Chondrocyte (in vitro differentiated cells): ENCODE measurements at regions not wholly inside any gene's neighbourhood (a gene's known extent, or its start where the extent isn't known, plus 50 kb on each side); places are given as distances from the start of the nearest gene placed in this dataset.

ENCODE experiments used
- DNase-seq: peaks from one replicate; pipeline ENCODE4 v3.0.0; 2021; ENCODE audit warnings: mixed read lengths, low spot score
- H3K27ac Mint-ChIP-seq: one replicate; pipeline ENCODE4 v1.8.0; 2021; ENCODE audit warnings: mild to moderate bottlenecking, moderate library complexity, mixed read lengths; ENCODE audit not compliant: unreplicated experiment
- H3K27me3 Mint-ChIP-seq: 2 replicates; pipeline ENCODE4 v1.8.0; 2021; ENCODE audit warnings: low read depth, mixed read lengths
- H3K36me3 Mint-ChIP-seq: 2 replicates; pipeline ENCODE4 v1.8.0; 2021; ENCODE audit warnings: low read depth, mixed read lengths
- H3K4me1 Mint-ChIP-seq: 2 replicates; pipeline ENCODE4 v1.8.0; 2021; ENCODE audit warnings: low read depth, mild to moderate bottlenecking, mixed read lengths
- H3K4me3 Mint-ChIP-seq: one replicate; pipeline ENCODE4 v1.8.0; 2021; ENCODE audit warnings: mild to moderate bottlenecking, moderate library complexity, mixed read lengths; ENCODE audit not compliant: unreplicated experiment
- H3K9me3 Mint-ChIP-seq: 2 replicates; pipeline ENCODE4 v1.8.0; 2021; ENCODE audit warnings: low read depth, mixed read lengths
- TF ChIP-seq, protein P1 (sequence below): fragments of 200-600 bp; sonication (generic); IDR thresholded peaks from 2 replicates; pipeline ENCODE4 v1.5.0; 2021; ENCODE audit warnings: antibody characterized with exemption, mild to moderate bottlenecking, moderate library complexity

DNA sequence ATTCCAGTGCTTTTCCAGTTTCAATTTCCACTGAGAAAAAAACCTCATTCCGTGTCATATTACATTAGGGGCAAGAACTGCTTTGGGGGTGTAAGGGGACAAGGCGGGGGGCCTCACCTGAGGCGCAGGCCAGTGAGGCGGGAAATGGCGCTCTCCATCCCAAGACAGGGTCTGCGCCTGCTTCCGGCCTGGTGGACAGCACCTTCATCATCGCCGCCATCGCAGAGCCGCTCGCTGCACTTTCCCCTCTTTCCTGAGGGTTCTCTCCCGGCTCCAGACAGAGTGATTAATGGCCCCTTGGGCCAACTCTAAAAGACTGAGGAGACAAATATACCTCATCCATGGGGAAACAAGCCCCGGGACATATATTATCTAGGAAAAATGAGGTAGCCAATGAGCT, 270.0 kb upstream of the SOX4 start:
- Mint-ChIP-seq H3K4me1 (no peaks in the 10 kb centered on the region), H3K36me3 (peaks cover 4% of the 10 kb centered on the region), H3K9me3 (peaks cover 14% of the 10 kb centered on the region), H3K27ac (no peak overlapping the region), H3K27me3 (no peaks in the 10 kb centered on the region), H3K4me3 (no peak overlapping the region)
- DNase-seq = no peak
- TF ChIP-seq, protein P1, sequence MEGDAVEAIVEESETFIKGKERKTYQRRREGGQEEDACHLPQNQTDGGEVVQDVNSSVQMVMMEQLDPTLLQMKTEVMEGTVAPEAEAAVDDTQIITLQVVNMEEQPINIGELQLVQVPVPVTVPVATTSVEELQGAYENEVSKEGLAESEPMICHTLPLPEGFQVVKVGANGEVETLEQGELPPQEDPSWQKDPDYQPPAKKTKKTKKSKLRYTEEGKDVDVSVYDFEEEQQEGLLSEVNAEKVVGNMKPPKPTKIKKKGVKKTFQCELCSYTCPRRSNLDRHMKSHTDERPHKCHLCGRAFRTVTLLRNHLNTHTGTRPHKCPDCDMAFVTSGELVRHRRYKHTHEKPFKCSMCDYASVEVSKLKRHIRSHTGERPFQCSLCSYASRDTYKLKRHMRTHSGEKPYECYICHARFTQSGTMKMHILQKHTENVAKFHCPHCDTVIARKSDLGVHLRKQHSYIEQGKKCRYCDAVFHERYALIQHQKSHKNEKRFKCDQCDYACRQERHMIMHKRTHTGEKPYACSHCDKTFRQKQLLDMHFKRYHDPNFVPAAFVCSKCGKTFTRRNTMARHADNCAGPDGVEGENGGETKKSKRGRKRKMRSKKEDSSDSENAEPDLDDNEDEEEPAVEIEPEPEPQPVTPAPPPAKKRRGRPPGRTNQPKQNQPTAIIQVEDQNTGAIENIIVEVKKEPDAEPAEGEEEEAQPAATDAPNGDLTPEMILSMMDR = no peak

DNA sequence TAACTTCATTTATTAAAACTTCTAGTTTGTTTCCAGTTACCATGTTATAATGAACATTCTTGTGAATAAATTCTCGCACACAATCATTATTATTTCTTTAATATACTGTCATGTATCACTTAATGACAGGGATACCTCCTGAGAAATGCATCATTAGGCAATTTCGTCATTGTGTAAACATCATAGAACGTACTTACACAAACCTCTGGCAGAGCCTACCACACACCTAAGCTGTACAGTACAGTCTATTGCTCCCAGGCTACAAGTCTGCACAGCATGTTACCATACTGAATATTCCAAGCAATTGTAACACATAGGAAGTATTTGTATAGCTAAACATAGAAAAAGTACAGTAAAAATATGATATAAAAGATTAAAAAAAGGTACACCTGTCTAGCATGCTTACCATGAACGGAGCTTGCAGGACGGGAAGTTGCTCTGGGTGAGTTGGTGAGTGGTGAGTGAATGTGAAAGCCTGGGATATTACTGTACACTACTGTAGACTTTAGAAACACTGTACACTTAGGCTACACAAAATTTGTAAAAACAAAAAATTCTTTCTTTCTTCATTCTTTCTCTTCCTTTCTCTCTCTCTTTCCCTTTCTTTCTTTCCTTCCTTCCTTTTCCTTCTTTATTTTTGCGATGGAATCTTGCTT, 268.2 kb upstream of the SOX4 start:
- Mint-ChIP-seq H3K36me3 (no peaks in the 10 kb centered on the region), H3K4me1 (no peaks in the 10 kb centered on the region), H3K27me3 (no peaks in the 10 kb centered on the region), H3K9me3 (no peaks in the 10 kb centered on the region), H3K4me3 (no peak overlapping the region), H3K27ac (no peak overlapping the region)
- TF ChIP-seq, protein P1 = no peak
- no peak for DNase-seq

DNA sequence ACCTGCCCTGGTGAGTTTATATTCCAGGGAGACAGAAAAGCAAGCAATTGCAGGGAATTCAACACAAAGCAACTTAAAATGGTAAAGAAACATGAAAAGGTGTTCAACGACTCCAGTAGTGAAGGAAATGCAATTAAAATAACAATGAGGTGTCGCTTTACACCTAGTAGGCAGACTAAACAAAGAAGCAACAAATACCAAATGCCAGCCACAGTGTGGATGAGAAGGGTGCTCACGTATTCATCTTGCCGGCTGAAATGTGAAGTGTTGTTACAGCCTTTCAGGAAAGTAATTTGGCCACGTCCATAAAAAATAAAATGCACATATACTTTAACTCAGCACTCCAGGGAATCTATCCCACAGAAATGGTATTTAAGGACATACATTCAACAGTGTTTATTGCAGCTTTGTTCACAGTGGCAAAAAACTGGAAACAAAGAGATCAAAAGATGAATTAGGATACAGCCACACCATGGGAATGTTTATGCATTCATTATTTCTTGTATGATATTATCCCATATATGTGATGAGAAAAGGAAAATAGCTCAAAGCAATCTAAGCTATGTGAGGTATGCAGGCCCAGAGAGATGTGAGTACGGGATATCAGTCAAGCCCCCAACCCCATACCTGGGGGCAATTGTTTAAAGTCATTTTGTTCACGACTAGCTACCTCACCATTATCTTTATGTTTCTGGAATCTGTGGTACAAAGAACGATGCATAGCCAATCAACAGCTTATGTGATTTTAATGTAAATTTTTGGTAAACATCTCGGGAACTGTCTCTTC, 266.0 kb upstream of the SOX4 start:
- H3K4me3 Mint-ChIP-seq = no peak overlapping the region
- no peak for DNase-seq
- TF ChIP-seq, protein P1 = no peak
- no peaks in the 10 kb centered on the region for H3K9me3 Mint-ChIP-seq
- H3K4me1 Mint-ChIP-seq = no peaks in the 10 kb centered on the region
- no peak overlapping the region for H3K27ac Mint-ChIP-seq
- H3K27me3 Mint-ChIP-seq = no peaks in the 10 kb centered on the region
- no peaks in the 10 kb centered on the region for H3K36me3 Mint-ChIP-seq

DNA sequence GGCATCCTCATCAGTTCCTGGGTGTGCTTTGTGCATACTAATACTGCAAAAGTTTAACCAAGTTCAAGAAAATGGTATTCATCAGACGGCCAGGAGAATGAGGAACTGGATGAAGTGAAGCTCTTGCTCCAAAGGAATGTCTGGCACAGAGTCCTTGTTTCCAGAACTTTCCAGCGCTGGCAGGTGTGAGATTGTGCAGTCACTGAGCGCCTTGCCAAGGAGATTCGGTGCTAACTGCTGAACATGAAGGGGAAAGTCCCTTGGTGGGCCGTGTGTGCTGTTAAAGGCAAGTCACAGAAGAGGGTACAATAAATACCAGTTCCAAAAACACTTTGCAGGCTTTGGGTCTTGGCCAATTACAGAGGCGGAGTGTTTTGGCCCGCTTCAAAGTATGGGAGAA, 262.3 kb upstream of the SOX4 start:
- Mint-ChIP-seq H3K36me3 (no peaks in the 10 kb centered on the region), H3K27me3 (no peaks in the 10 kb centered on the region), H3K4me1 (no peaks in the 10 kb centered on the region), H3K9me3 (no peaks in the 10 kb centered on the region), H3K27ac (no peak overlapping the region), H3K4me3 (no peak overlapping the region)
- TF ChIP-seq, protein P1 = no peak
- no peak for DNase-seq

DNA sequence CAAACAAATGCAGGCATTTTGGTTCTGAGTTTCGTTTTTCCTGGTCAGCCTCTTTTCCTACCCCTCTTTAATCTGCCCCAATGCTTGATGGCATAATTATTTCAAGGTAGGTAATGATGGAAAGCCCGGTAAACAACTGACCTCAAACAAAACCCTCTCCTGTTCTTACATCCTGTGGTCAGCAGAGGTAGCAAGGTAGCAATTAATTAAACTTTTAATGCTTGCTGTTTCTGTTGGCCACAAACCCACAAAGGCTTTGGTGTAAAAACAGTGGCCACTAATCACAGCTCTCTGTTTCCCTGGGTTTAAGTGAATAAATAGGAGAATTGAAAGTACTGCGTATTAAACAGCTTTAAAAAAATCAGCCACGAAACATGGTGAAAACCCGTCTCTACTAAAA, 261.5 kb upstream of the SOX4 start:
- H3K27me3 Mint-ChIP-seq = no peaks in the 10 kb centered on the region
- DNase-seq = no peak
- peaks cover under 1% of the 10 kb centered on the region for H3K9me3 Mint-ChIP-seq
- H3K36me3 Mint-ChIP-seq = no peaks in the 10 kb centered on the region
- TF ChIP-seq, protein P1 = peak; percentile 23
- H3K27ac Mint-ChIP-seq = no peak overlapping the region
- no peaks in the 10 kb centered on the region for H3K4me1 Mint-ChIP-seq
- H3K4me3 Mint-ChIP-seq = no peak overlapping the region
